SK-N-MC (cell line): ENCODE measurements at regions not wholly inside any gene's neighbourhood (a gene's known extent, or its start where the extent isn't known, plus 50 kb on each side); places are given as distances from the start of the nearest gene placed in this dataset.

Experiments
- EZH2 ChIP-seq: fragments of 200-600 bp; sonication (generic); IDR thresholded peaks from one replicate; pipeline ENCODE4 v1.6.1; 2017; ENCODE audit warnings: antibody characterized with exemption
- POLR2AphosphoS5 ChIP-seq: IDR thresholded peaks from 2 replicates; pipeline ENCODE4 v1.6.1; 2012; ENCODE audit warnings: mild to moderate bottlenecking, low read depth, low read length, borderline replicate concordance

DNA sequence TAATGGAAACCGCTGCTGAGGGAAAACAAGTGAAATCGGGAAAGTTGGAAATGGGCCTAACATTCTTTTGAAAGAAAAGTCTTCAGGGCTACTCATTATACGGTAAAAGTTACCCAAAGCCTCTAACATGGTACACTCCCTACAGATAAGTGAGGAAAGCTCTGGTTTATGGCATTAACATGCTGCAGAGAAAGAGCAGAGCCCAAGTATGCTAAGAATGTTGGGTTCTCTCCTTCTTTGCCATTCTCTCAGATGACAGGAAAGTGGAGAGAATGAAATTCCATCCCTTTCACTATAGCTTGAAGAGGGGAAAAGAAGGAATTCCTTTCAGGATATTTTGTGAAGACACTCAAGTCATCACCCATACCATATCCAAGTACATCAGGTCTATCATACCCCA is 348.0 kb downstream of the SEC23A start:
- no peak for TF ChIP-seq POLR2AphosphoS5
- TF ChIP-seq EZH2: no peak
